ENCODE measurements at regions not wholly inside any gene's neighbourhood (a gene's known extent, or its start where the extent isn't known, plus 50 kb on each side); places are given as distances from the start of the nearest gene placed in this dataset.

- TF ChIP-seq, protein P1, sequence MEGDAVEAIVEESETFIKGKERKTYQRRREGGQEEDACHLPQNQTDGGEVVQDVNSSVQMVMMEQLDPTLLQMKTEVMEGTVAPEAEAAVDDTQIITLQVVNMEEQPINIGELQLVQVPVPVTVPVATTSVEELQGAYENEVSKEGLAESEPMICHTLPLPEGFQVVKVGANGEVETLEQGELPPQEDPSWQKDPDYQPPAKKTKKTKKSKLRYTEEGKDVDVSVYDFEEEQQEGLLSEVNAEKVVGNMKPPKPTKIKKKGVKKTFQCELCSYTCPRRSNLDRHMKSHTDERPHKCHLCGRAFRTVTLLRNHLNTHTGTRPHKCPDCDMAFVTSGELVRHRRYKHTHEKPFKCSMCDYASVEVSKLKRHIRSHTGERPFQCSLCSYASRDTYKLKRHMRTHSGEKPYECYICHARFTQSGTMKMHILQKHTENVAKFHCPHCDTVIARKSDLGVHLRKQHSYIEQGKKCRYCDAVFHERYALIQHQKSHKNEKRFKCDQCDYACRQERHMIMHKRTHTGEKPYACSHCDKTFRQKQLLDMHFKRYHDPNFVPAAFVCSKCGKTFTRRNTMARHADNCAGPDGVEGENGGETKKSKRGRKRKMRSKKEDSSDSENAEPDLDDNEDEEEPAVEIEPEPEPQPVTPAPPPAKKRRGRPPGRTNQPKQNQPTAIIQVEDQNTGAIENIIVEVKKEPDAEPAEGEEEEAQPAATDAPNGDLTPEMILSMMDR (IDR thresholded peaks at IDR 0.05) = no peak
- TF ChIP-seq POLR2AphosphoS5 (IDR thresholded peaks at IDR 0.05) = no peak
Measured at GRCh38 chr2:186309901-186310300, 176.2 kb upstream of the ZC3H15 start.
